ENCODE measurements at regions not wholly inside any gene's neighbourhood (a gene's known extent, or its start where the extent isn't known, plus 50 kb on each side); places are given as distances from the start of the nearest gene placed in this dataset.
A peak's percentile ranks its signal among the peaks of the same experiment; 100 is the strongest.

DNA sequence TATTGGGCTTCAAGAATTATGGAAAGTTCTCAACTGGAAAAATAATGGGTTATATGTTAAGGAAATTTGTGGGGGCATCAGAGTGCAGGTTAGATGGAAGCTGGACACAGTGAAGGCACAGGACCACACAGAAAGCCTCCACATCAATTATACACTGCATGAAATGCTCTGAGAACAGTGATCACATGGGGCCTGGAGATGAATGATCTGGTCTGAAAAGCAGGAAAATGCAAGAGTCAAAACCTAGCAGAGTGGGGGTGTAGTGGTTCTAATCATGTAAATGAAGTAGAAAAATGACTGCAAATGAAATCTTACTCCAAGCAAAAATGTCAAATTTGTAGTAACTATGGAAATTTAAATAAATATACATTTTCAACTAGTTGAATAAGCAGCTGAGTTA, 123.6 kb downstream of the TUSC7 start:
- Histone ChIP-seq H3K36me3 (ENCODE audit: insufficient read depth) (no peaks in the 10 kb centered on the region), H3K9me2 (ENCODE audit: insufficient read depth) (no peaks in the 10 kb centered on the region), H4K20me1 (replicated peaks; ENCODE audit: insufficient read depth) (no peaks in the 10 kb centered on the region), H2AFZ (no peak overlapping the region), H3K4me1 (ENCODE audit: insufficient read depth) (peaks cover 10% of the 10 kb centered on the region; the same call in 1 of the 2 replicates), H3F3A (replicated peaks; ENCODE audit: low read depth) (no peaks in the 10 kb centered on the region), H3K79me2 (replicated peaks; ENCODE audit: insufficient read depth) (no peaks in the 10 kb centered on the region), H3K27ac (ENCODE audit: low read depth) (no peak overlapping the region), H3K27me3 (ENCODE audit: insufficient read depth) (no peaks in the 10 kb centered on the region), H3K4me3 (no peak overlapping the region), H3K4me2 (0 out of 2 replicates have a peak overlapping the region, but pooled peaks have one; percentile 33)
- Mint-ChIP-seq H3K9me3 (no peaks in the 10 kb centered on the region), H3K36me3 (ENCODE audit: low read depth) (no peaks in the 10 kb centered on the region), H3K4me3 (no peak overlapping the region), H3K4me1 (peaks cover 13% of the 10 kb centered on the region), H3K27me3 (ENCODE audit: insufficient read depth, low read depth, poor library complexity) (no peaks in the 10 kb centered on the region), H3K27ac (peak overlapping the region; percentile 41; the same call in 1 of the 2 replicates)
- no peak for ATAC-seq
- no peak for TF ChIP-seq EZH2phosphoT487 (IDR thresholded peaks at IDR 0.05; ENCODE audit: unreplicated experiment)
- no peak for TF ChIP-seq EZH2 (IDR thresholded peaks at IDR 0.05; ENCODE audit: low read depth, unreplicated experiment)
- no peak for TF ChIP-seq POLR2AphosphoS5 (IDR thresholded peaks at IDR 0.05; ENCODE audit: low read depth)
- TF ChIP-seq ZNF331 (CRISPR knock-in tag; IDR thresholded peaks at IDR 0.05; ENCODE audit: low read depth) = no peak
- TF ChIP-seq, protein P1, sequence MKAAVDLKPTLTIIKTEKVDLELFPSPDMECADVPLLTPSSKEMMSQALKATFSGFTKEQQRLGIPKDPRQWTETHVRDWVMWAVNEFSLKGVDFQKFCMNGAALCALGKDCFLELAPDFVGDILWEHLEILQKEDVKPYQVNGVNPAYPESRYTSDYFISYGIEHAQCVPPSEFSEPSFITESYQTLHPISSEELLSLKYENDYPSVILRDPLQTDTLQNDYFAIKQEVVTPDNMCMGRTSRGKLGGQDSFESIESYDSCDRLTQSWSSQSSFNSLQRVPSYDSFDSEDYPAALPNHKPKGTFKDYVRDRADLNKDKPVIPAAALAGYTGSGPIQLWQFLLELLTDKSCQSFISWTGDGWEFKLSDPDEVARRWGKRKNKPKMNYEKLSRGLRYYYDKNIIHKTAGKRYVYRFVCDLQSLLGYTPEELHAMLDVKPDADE (IDR thresholded peaks at IDR 0.05) = no peak
- TF ChIP-seq CREB1 (CRISPR knock-in tag; IDR thresholded peaks at IDR 0.05; ENCODE audit: low read depth) = no peak
- TF ChIP-seq STAT1 (IDR thresholded peaks at IDR 0.05; ENCODE audit: unreplicated experiment) = no peak
- TF ChIP-seq, protein P2, sequence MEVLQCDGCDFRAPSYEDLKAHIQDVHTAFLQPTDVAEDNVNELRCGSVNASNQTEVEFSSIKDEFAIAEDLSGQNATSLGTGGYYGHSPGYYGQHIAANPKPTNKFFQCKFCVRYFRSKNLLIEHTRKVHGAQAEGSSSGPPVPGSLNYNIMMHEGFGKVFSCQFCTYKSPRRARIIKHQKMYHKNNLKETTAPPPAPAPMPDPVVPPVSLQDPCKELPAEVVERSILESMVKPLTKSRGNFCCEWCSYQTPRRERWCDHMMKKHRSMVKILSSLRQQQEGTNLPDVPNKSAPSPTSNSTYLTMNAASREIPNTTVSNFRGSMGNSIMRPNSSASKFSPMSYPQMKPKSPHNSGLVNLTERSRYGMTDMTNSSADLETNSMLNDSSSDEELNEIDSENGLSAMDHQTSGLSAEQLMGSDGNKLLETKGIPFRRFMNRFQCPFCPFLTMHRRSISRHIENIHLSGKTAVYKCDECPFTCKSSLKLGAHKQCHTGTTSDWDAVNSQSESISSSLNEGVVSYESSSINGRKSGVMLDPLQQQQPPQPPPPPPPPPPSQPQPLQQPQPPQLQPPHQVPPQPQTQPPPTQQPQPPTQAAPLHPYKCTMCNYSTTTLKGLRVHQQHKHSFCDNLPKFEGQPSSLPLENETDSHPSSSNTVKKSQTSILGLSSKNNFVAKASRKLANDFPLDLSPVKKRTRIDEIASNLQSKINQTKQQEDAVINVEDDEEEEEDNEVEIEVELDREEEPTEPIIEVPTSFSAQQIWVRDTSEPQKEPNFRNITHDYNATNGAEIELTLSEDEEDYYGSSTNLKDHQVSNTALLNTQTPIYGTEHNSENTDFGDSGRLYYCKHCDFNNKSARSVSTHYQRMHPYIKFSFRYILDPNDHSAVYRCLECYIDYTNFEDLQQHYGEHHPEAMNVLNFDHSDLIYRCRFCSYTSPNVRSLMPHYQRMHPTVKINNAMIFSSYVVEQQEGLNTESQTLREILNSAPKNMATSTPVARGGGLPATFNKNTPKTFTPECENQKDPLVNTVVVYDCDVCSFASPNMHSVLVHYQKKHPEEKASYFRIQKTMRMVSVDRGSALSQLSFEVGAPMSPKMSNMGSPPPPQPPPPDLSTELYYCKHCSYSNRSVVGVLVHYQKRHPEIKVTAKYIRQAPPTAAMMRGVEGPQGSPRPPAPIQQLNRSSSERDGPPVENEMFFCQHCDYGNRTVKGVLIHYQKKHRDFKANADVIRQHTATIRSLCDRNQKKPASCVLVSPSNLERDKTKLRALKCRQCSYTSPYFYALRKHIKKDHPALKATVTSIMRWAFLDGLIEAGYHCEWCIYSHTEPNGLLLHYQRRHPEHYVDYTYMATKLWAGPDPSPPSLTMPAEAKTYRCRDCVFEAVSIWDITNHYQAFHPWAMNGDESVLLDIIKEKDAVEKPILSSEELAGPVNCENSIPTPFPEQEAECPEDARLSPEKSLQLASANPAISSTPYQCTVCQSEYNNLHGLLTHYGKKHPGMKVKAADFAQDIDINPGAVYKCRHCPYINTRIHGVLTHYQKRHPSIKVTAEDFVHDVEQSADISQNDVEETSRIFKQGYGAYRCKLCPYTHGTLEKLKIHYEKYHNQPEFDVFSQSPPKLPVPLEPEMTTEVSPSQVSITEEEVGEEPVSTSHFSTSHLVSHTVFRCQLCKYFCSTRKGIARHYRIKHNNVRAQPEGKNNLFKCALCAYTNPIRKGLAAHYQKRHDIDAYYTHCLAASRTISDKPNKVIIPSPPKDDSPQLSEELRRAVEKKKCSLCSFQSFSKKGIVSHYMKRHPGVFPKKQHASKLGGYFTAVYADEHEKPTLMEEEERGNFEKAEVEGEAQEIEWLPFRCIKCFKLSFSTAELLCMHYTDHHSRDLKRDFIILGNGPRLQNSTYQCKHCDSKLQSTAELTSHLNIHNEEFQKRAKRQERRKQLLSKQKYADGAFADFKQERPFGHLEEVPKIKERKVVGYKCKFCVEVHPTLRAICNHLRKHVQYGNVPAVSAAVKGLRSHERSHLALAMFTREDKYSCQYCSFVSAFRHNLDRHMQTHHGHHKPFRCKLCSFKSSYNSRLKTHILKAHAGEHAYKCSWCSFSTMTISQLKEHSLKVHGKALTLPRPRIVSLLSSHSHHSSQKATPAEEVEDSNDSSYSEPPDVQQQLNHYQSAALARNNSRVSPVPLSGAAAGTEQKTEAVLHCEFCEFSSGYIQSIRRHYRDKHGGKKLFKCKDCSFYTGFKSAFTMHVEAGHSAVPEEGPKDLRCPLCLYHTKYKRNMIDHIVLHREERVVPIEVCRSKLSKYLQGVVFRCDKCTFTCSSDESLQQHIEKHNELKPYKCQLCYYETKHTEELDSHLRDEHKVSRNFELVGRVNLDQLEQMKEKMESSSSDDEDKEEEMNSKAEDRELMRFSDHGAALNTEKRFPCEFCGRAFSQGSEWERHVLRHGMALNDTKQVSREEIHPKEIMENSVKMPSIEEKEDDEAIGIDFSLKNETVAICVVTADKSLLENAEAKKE (CRISPR knock-in tag; IDR thresholded peaks at IDR 0.05) = no peak
- TF ChIP-seq, protein P3, sequence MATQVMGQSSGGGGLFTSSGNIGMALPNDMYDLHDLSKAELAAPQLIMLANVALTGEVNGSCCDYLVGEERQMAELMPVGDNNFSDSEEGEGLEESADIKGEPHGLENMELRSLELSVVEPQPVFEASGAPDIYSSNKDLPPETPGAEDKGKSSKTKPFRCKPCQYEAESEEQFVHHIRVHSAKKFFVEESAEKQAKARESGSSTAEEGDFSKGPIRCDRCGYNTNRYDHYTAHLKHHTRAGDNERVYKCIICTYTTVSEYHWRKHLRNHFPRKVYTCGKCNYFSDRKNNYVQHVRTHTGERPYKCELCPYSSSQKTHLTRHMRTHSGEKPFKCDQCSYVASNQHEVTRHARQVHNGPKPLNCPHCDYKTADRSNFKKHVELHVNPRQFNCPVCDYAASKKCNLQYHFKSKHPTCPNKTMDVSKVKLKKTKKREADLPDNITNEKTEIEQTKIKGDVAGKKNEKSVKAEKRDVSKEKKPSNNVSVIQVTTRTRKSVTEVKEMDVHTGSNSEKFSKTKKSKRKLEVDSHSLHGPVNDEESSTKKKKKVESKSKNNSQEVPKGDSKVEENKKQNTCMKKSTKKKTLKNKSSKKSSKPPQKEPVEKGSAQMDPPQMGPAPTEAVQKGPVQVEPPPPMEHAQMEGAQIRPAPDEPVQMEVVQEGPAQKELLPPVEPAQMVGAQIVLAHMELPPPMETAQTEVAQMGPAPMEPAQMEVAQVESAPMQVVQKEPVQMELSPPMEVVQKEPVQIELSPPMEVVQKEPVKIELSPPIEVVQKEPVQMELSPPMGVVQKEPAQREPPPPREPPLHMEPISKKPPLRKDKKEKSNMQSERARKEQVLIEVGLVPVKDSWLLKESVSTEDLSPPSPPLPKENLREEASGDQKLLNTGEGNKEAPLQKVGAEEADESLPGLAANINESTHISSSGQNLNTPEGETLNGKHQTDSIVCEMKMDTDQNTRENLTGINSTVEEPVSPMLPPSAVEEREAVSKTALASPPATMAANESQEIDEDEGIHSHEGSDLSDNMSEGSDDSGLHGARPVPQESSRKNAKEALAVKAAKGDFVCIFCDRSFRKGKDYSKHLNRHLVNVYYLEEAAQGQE (IDR thresholded peaks at IDR 0.05; ENCODE audit: unreplicated experiment) = no peak
- no peak for TF ChIP-seq NANOG (IDR thresholded peaks at IDR 0.05; ENCODE audit: borderline replicate concordance)
- TF ChIP-seq JUNB (IDR thresholded peaks at IDR 0.05; ENCODE audit: unreplicated experiment) = no peak
- TF ChIP-seq ZNF114 (CRISPR knock-in tag; IDR thresholded peaks at IDR 0.05) = no peak
- TF ChIP-seq, protein P4, sequence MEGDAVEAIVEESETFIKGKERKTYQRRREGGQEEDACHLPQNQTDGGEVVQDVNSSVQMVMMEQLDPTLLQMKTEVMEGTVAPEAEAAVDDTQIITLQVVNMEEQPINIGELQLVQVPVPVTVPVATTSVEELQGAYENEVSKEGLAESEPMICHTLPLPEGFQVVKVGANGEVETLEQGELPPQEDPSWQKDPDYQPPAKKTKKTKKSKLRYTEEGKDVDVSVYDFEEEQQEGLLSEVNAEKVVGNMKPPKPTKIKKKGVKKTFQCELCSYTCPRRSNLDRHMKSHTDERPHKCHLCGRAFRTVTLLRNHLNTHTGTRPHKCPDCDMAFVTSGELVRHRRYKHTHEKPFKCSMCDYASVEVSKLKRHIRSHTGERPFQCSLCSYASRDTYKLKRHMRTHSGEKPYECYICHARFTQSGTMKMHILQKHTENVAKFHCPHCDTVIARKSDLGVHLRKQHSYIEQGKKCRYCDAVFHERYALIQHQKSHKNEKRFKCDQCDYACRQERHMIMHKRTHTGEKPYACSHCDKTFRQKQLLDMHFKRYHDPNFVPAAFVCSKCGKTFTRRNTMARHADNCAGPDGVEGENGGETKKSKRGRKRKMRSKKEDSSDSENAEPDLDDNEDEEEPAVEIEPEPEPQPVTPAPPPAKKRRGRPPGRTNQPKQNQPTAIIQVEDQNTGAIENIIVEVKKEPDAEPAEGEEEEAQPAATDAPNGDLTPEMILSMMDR (conservative IDR thresholded peaks at IDR 0.05; ENCODE audit: low read depth in 2 of 2) = no peak
- DNase-seq (ENCODE audit: low spot score) = no peak

Measured in GM23338 (cell line).